ENCODE measurements at regions not wholly inside any gene's neighbourhood (a gene's known extent, or its start where the extent isn't known, plus 50 kb on each side); places are given as distances from the start of the nearest gene placed in this dataset.

DNA sequence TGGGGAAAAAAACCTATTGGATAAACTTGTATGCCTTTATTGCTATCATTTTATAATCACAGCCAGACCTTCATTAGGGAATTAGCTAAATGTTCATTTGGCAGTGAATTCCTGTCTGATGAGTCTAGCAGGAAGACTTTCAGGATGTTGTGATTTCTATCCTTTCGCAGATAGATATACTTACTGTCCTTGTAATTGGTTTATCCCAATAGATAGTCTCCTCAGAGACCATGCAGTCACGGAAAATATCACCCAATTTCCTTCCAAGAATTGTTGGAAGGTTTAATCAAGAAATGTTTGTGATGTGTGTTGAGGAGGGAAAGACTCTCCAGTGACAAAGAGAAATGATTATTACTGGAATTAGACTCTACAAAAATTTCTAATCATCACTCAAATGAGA is 1937.9 kb upstream of the WWC1 start:
- peak; percentile 8 for DNase-seq

DNA sequence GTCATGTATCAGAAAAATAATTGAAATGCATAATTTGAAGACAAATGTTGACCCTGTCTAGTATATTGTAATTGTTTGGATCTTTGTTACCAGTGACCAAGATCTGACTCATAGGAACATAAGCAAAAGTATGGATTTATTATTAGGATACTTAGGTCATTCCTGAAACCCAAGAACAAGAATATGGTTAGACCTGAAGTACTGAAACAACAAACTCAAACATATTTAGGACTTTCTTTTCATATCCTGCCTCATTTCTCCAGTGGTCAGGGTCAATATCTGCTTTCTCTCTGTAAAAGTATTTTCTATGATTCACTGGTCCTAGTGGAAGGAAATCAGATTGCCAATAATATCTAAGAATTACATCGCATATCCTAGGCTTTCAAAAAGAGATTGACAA is 1937.1 kb upstream of the WWC1 start:
- DNase-seq: no peak

DNA sequence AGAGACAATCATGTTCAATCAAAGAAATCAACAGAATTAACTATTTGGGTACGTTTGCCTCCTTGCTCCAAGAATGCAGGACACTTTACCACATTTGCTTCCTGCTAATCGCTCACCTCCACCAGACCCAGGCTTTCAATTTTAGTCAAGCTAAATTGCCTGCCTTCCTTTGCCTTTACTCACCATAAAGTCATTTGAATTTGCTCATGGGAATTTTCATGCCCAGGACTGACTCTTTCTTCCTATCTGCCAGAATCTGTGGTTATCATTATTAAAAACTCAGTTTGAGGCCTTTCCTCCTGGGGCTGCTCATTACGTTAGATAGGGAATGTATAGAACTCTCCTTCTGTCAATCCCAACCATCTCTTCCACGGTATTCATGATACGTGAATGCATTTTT is 1935.3 kb upstream of the WWC1 start:
- DNase-seq: no peak

DNA sequence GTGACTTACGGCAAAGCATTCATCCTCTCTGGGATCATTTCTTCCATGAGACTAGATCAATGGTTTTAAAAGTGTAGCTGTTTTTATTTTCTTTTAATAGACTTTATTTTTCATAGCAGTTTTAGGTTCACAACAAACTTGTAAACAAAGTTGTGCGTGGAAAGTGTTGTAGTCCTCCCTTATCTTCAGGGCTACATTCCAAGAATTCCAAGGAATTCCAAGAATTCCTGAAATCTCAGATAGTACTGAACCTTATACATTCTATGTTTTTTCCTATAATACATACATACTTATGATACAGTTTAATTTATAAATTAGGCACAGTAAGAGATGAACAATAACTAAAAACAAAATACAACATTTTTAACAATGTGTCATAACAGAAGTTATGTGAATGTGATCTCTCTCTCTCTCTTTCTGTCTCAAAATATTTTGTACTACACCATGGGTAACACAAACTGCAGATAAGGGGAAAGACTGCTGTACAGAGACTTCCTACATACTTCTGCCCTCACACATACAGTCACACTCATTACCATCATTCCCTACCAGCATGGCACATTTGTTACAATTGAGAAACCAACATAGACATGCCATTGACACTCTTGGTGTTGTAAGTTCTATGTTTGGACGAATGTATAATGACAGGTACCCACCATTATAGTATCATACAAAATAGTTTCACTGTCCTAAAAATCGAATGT is 1933.2 kb upstream of the WWC1 start:
- no peak for DNase-seq

DNA sequence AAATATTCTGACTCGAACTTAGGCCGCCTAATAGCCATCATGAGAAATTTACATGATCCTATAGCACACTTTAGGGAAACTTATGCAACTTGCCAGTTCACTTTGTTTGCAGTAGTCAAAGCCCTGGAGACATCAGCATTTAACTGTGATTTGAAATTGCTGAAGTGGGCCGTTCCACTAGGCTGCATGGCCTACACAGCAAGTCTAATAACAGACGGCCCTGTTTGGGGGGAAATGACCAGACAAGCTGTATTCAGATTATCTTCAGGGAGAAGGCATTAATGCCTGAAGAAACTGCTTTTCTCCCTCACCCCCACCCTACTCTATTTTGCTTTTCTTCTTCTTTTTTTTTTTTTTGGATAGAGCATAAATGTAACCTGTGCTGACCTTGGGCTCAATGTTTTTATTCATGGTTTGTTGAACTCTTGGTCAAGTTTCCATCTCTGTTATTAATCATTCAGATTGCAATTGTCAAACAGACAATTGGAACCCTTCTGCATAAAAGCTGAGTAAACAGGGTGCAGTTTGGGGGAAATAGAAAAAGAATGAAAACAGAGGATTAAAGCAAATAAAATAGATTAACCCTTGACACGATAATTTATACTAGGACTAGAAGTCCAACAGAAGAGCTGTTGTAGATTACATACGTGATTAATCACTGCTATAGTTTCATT is 1928.2 kb upstream of the WWC1 start:
- no peak for DNase-seq

DNA sequence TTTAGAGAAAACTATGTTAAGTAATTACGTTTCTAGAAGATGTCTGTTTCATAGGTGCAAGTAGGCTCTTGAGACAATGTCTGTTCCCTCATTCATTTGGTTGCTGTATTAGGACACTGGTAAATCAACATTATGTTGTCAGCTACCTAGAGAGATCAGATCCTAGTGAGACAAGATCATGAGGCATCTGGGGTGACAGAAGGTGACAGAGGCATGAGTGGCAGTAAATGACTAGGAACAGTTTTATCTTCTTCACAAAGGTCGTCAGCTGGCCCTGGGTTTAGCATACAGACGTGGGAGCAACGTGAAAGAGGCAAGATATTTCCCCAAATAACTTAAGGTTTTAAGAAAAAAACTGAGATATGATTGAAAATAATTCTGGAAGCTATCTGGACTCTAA is 1926.3 kb upstream of the WWC1 start:
- no peak for DNase-seq

DNA sequence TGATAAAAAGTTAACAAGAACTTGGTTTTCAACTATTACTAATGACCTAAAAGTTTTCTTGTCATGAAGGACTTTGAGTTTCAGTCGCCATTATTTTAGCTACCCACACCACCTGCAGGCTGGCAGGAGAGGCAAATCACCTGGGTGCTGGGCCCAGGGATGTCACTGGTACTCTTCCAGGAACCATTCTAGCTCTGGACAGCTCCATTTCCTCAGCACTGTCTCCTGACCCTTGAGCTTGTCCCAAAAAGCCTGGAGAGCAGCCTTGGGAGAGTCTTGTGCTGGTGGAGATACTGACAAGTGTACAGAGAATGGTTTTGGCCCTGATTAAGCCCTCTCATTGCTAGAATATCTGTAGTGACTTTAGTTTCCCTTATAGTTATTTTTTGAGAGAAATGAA is 1924.1 kb upstream of the WWC1 start:
- no peak for DNase-seq

DNA sequence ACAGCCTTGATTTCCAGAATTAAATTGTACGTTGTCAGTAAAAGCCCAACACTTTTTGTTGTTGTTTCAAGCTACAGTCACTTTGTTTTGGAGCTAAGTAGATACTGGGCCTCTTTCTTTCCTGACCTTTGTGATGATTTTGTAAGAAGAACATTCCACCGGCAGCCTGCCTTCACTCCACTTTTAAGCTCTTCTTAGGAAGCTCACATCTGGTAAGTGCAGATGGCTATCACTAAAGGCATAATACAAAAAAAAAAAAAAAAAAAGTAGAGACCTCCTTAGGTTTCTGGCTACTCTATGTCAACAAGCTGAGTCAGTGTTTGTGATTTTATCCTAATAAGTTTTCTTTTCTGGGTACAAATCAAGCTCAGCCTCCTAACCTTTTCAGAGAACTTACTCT is 1922.1 kb upstream of the WWC1 start:
- DNase-seq: no peak

DNA sequence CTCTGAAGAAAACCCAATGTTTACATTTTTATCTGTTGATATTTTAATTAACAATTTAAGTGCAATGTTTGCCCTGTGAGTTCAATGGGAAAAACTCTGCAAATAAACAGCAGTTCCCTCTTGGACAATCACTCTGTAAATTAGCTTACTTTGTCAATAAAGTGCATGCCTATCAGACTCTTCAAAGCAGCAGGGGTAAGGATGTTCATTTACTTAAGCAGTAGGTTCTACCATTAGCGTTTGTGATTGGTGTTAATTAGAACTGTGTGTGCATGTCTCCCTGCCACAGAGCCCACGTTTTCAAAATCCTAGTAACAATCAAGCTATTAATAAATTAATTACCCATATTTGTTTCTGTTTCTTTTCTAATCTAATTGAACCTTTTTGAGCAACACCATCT is 1921.6 kb upstream of the WWC1 start:
- DNase-seq: no peak

DNA sequence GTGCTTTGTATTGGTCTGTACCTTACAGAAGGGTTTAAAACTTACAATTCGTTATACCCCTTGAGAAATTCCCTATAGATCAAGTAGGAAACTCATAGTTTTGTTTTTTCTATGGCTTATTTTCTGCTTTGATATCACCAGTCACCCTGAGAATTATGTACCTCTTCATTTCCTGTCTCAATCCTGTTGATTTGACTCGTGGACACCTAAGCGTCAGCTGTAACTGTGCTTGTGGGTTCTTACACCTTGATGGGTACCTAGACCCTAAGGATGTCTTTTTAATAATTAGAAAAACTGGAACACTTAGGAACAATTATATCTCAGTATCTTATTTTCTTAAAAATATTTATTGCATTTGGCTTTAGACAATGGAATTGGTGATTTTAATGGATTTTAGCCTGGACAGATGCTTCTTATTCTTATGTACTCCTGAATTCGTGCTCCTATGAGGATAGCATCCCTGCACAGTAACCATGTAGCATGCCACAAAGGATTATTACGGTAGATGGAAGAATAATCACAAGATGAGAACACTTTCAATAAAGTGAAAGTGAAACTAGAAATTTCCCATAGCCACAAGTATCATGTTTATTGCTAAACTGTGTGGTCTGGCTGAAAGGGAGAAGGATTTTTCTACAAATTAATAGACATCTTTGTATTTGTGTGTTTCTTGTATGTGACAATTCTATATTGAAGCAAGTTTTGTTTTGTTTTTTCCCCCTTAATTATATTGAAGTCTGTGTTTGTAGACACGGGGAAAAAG is 1920.3 kb upstream of the WWC1 start:
- no peak for DNase-seq

DNA sequence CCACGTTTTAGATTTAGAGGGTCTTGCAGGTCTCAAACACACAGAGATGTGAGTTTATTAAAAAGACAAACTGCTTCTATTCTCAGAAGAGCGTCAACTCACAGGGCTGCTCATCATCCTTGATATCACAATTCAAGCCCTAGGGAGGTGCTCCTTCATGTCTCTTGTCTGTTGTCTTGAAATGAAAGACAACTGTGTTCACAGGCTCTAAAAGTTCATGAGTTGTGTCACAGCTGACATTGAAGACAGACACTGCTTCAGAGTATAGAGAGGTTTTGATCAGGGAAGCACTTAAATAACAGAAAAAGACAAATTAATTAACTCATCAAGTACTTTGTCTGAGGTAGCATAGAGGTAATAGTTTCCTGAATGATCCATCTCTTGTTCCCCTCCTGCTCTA is 1917.6 kb upstream of the WWC1 start:
- no peak for DNase-seq

DNA sequence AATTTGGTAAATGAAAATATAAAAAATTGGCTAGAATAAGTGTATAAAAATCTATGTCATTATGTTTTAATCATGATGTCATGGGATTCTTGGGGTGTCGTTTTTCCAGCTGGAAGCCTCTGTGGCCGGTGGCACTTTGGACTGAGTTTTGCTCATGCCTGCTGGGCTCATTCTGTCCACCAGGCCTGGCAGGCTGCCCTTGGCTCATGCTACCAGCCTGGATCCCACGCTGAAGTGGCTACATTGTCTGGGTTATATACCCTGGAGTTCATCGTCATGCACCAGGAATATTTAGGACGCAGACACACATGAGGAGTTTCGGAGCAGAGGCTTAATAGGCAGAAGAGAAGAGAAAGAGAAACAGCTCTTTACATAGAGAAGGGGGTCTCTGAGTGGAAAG is 1913.7 kb upstream of the WWC1 start:
- no peak for DNase-seq

DNA sequence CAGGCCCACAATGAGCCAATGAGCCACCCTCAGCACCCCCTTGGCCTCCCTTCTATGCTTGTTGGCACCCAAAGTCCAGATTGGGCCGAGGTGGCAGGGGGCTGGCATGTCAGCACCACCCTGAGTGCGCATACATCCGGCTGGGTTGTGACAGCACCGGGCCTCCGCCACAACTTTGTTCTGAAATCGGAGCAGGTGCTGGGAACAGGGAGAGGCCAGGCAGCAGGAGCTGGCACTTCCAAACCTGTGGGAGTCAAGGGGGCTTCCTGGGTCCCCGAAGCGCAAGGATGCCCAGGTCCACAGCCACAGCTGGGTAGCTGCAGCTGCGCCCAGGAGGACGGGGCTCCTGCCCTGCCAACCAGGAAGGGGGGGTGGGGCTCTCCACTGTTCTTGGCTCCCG is 1911.9 kb upstream of the WWC1 start:
- no peak for DNase-seq

DNA sequence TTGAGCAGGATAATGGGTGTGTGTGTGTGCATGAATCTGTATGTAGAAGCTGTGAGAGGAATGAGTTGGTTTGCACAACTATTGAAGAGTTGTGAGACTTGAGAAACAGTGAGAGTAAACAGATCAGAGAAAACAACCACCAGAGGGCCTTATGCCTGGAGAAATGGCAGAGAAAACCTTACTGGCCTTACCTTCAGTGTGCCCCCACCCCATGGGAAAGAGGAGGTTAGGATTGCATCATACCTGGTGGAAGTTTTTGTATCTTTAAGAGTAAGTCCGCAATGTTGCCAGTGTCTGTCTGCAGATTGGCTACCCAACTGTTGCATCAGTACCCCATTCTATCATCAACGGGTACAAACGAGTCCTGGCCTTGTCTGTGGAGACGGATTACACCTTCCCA is 1909.4 kb upstream of the WWC1 start:
- DNase-seq: no peak

DNA sequence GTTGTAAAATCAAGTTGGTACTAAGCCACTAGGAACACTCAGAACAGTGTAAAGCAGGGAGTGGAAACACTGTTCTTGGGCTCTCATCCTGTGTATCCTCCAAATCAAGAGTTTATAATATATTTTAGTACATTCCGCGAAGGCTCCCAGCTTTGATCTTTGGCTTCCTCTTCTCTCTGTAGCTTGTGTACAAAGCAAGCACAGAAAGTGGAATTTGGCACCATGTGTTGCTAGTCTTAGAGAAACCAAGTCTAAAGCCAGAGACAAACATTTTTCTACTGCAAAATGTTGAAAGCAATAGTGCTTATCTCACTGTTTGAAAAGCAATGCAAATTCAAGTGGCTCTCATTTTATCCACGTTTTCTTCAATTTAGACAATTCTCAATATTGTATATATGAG is 1893.3 kb upstream of the WWC1 start:
- no peak for DNase-seq

DNA sequence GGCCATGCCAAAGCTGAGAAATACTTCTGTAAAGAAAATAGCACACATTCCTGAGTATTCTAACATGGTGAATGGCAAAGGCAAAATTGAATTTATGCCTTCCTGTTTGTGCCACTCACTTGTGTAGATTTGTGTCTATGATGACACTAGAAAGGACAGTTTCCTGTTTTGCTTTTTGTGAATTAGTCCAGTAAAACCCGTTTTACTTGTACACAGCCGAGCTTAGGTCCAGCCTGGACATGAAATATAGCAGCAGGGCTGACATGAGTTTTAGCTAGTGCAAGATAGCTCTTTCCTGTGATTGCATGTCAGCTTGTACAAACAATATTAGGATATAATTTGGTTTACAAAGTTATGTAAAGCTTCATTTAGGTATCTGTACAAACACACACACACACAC is 1891.7 kb upstream of the WWC1 start:
- no peak for DNase-seq

DNA sequence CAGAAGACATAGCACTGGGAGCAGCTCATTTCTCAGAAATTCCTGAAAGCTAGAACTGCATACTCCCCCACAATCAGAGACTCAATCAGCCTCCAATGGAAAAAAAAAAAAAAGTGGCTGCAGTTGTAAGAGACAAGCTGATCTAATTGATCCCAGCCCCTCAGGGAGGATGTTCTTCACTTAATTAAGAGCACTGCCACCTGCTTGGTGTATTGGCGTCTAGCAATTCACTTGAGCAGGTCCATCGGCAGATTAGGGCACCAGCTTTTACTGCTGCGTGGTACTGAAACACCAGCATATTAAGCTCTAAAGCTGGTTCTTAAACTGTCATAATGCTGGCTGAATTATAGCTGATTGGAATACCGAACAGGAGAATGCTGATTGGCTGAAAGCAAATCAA is 1890.1 kb upstream of the WWC1 start:
- no peak for DNase-seq

DNA sequence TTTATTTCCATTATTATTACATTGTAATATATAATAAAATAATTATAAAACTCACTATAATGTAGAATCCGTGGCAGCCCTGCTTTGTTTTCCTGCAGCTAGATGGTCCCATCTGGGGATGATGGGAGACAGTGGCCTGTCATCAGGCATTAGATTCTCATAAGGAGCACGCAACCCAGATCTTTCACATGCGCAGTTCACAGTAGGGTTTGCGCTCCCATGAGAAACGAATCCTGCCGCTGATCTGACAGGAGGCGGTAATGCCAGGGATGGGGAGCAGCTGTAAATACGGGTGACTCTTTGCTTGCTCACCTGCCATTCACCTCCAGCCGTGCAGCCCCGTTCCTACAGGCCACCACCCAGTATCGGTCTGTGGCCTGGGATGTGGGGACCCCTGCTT is 1879.3 kb upstream of the WWC1 start:
- no peak for DNase-seq

DNA sequence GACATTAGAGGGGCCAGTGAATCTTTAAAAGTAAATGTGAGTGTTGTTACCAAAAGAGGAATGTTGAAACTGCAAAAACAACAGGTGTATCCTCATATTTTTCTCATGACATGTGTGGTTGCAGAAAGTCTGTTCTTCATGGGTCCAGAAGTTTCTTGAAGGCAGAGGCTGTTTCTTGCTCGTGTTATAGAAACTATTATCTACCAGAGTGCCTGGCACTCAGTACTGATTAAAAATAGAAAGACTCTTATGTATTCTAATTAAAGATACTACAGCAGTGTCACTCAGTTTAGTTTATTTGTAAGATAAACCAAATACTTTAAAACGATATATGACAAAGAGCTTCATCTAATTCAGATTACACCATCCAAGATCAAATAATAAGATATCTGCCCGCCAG is 1864.2 kb upstream of the WWC1 start:
- DNase-seq: no peak

DNA sequence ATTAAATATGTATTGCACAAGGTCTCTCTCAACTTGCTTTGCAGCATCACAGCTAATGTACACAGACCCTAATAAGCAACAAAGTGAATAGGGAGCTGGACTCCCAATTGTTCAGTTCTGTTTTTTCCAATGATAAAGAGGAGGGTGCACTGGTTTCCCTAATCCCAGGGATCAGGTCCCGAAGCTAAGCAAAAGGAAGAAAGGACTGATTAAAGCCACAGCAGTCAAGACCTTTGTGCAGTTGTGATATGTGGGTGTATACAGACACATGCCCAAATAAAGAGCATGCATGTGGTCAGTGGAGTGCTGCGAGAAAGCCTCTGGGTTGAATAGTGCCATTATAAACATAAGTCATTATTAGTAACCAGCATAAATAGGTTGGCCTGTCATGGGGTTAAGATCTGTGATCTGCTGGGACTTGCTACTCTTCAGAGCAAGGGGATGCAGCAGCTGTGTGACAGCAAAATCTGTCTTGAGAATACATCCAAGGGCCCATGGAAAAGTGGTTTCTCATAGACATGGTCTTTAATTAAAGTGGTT is 1863.1 kb upstream of the WWC1 start:
- DNase-seq: no peak

DNA sequence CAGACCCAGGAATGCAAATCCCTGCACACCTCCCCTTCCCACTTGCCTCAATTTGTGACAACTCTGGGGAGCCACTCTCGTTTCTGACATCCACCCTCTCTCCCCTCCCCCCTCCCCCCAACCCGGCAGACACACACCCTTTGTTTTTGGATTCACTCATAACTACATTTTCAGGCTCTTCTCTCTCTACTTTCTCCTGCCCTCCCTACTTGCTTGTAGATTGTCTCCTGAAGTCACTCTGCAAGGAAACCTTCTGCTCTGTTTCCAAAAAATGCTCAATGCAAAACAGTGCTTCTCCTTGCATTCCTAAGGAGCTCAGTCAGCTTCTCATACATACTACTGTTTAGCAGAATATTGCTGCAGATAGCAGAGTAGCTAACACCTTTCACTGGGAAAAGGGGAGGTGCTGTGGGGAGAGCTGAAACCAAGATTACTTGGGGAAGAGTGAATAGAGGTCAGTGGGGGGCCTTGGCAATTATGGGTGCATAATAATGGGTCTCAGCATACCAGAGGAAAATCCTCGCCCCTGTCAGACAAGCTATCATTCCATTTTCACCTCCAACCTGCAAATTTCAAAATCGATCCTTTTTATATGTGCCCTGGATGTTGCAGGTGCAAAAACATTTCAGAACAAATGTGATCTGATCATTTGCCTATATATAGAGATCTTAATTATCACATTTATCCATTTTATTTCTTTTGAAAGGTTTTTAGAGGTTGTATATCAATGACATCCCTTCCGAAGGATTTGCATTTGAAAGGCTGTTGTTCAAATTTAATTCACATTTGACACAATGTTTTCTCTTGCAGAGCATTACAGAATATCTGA is 1860.7 kb upstream of the WWC1 start:
- DNase-seq: no peak

DNA sequence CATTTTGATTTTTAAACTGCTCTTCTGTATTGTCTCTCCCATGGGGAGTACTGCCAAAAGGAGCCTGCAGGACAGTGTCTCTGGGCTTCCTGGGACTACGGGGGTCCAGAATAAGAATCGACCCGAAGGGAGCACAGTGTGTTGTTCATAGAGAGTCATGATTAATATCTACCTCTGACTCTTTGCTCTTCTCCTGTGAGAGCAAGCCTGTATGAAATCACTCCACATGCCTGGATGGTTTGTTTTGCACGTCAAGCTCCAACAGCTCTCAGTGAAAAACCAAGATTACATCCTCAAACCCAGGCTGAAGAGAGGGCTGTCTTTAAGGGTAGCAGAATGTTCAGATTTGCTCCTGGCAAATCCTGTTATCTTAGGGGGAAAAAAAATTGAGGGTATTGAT is 1860.0 kb upstream of the WWC1 start:
- no peak for DNase-seq

DNA sequence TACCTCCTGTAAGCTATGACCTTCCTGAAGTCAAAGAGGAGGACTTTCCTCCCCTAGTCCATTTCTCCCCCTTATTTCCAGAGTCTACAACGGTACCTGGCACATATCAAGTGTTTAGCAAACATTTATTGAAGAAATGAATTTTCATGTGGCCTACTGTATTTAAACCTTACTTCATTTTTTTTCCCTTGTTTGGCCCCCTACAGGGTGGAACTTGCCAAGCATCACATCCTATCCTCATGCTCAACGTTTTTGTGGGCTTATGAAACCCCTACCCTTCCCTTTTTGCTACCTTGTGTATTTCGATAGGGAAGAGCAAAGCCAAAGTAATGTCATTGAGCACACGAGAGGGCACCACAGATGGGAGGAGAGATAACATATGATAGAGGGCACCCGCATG is 1857.8 kb upstream of the WWC1 start:
- DNase-seq: no peak
